OCI-M1 (cell line): ENCODE measurements at regions not wholly inside any gene's neighbourhood (a gene's known extent, or its start where the extent isn't known, plus 50 kb on each side); places are given as distances from the start of the nearest gene placed in this dataset.

Experiments used
- DNase-seq: peaks from one replicate; lab custom pipeline; 2025; lab: John Stamatoyannopoulos, UW

DNA sequence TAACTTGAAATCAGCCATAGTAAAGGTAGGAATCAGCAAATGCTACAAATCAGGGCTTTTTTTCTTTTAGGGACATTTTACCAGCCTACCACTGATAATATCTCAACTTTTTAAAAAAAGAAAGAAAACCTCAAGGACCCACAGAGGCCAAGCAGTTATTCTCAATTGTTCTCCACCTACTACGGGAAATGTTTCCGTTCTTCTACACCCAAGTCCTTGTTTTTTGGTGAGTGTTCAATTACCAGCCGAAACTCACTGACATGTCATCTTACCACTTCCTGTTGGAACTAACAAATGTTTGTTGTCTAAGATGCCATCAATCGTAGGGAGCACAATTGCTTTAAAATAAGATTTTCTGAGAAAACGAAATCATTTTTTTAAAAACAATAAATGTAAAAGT lies 50.2 kb upstream of the CDK1 start:
- DNase-seq = no peak

DNA sequence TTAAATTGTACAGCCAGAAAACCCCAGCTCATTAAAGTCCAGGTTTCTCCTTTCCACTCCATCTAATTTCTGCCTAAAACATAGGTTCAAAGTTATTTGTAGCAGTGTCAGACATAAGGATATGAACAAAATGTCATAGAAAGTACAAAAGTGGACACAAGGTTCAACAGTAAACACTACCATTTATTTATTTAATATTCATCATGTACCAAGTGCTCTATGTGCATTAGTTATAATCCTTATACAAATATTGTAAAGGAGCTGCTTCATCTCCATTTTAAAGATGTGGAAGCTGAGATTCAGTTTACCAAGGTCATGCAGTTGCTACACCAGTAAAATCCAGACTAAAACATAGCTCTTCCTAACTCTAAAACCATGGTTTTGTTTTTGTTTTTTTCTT lies 52.0 kb upstream of the CDK1 start:
- no peak for DNase-seq

DNA sequence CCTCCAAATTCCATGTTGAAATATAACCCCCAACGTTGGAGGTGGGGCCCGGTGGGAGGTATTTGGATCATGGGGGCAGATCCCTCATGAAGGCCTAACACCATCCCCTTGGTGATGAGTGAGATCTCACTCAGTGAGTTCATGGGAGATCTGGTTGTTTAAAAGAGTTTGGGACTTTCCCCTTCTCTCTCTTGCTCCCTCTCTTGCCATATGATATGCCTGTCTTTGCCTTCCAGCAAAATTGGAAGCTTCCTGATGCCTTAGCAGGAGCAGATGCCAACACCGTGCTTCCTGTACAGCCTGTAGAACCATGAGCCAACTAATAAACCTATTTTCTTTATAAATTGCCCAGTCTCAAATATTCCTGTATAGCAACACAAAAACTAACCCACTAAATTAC lies 55.7 kb upstream of the CDK1 start:
- no peak for DNase-seq

DNA sequence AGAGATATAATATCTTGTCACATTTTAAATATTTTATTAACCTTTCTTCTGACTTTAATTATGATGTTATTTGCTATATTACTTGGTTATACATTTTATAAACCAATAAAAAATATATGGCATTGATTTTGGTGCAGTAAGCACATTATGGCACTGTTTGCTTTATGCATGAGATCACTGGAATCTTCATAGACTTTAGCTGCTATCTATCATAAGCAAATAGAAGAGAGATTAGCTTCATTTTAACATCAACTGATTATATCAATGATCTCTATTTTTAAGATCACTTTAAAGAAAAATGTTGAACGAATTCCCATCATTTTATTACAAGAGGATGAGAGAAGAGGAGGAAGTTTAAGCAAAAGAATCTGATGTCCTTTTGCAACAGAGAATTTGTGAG lies 58.6 kb upstream of the CDK1 start:
- no peak for DNase-seq

DNA sequence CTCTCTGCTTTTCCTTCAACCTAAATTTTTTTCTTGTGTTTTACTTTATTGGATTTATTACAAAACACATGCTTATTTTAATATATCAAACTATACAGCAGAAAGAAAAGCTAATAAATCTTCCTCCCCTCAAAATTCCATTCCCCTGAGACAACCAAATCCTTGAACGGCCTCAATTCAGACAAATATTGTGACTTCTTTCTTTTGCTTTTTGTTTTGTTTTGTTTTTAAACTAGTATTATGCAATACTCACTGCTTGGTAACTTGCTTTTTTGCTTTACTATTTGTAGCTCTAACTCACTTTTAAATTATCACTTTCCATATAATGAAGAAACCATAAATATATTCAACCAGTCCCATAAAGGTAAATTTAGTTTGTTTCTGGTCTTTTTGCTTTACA lies 59.4 kb upstream of the CDK1 start:
- no peak for DNase-seq

DNA sequence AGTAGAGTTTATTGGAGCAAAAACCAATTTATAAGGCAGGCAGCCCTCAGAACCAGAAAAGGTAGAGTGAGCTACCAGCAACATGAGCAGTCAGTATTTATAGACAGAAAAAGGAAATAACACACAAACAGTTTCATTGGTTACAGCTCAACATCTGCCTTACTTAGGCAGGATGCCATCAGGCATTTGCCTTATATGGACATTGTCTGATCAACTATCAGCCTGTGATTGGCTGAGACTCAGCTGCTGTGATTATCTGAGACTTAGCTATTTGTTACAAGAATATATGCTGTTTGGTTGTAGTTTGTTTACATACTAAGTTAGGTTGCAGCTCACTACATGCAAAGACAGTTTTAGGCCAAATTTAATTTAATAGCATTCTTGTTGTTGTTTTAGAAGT lies 60.4 kb upstream of the CDK1 start:
- peak; percentile 27 for DNase-seq

DNA sequence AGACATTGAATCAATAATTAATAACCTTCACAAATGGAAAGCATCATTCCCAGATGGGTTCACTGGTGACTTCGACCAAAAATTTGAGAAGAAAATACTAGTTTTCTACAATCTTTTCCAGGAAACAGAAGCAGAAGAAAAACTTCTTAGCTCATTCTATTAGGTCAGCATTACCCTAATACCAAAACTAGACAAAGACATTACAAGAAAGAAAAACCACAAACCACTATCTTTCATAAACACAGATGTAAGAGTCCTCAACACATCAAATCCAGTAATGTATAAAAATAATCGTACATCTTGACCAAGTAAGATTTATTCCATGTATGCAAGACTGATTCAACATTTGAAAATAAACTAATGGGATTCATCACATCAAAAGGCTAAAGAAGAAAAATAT lies 64.0 kb upstream of the CDK1 start:
- DNase-seq = peak; percentile 36

DNA sequence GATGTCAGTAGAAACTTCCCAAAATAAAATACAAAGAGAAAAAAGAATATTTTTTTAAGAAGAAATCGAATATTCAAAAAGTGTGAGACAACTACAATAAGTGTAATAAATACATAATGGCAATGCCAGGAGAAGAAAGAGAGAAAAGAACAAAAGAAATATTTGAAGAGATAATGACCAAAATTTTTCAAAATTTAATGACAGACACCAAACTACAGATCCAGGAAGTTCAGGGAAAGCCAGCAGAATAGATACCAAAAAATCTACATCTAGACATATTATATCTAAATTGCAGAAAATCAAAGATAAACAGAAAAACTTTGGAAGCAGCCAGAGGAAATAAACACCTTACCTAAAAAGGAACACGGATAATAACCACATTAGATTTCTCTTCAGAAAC lies 66.8 kb upstream of the CDK1 start:
- no peak for DNase-seq

DNA sequence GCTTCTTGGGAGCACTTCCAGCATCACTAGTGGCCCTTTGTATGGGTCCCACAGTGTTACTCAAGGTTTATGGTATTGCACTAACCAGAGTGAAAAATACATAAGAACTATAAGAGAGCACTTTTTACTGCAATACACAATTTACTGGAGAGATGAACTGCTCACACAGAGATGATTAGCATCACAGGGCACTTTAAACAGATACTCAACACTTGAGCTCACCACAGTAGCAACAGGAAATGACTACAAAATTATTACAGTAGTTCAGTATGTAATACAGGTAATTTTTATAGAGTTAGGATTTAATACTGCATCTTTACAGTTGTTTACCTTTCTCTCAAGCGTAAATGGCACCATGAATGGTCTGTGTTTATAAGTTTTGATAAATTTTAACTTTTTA lies 68.2 kb upstream of the CDK1 start:
- DNase-seq = no peak

DNA sequence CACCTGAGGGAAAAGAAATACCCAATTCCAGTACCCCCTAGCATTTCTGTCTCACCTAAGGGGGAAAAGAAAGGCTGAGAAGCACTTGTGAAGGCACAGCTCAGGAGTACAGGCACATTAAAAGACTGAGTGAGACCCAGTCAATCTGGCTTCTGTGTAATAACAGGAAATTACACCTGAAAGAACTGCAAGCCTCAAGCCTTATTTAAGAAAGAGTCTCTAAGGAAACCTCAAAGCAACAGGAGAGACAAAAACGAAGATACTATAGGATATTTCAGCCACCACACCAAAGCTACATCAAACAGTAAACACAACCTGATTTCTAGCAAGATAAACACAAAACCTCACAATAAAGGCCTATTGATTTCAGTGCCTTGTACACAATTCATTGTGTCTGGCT lies 69.6 kb upstream of the CDK1 start:
- no peak for DNase-seq

DNA sequence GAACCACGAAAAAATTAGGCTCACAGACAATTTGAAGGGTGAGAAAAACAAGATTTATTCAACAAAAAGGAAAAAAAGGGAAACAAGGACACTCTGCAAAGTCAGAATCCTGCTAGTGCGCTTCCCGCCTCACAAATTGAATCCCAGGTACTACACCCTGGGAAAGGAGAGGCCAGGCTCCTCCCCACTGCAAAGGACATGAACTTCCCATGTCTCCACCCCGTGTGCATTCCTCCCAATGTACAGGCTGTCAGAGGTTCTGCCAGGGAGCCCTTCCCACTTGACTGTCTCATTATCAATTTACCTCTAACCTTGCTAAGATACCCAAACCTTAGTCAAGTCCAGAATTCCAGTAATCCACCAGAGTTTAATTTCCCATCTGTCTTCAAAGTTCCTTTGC lies 70.4 kb upstream of the CDK1 start:
- no peak for DNase-seq

DNA sequence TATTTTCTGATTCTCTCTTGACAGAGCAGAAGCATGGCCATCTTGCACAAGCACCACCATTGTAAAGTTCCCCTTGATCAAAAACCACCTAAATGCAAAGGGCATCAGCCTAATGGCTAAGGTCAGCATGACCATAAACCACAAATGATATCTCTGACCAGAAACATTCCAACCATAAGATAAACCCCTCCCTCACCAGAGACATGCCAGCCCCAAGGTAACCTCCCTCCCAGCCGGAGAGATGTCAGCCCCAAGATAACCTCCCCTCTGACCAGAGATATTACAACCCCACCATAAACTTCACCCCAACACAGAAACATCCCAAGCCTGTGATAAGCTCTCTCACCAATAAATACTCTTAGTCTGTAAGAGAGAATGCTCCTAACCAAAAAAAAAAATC lies 72.1 kb upstream of the CDK1 start:
- DNase-seq = peak; percentile 60

DNA sequence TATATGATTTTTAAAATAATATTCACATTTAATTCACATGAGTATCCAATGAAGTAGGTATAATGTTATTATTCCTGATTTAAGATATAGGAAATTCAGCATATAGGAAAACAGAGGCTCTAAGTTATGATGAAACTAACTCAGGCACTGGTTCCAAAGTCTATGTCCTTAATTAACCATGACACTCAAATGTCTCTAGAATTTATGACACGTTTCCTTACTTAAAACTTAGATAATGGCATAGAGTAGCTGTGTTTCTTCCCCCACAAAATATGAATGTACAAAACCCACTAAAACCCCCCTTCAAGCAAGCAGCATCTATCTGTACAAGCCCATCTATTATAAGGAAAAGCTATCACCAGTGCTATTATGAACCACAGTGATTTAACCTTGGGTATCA lies 72.9 kb upstream of the CDK1 start:
- DNase-seq = no peak

DNA sequence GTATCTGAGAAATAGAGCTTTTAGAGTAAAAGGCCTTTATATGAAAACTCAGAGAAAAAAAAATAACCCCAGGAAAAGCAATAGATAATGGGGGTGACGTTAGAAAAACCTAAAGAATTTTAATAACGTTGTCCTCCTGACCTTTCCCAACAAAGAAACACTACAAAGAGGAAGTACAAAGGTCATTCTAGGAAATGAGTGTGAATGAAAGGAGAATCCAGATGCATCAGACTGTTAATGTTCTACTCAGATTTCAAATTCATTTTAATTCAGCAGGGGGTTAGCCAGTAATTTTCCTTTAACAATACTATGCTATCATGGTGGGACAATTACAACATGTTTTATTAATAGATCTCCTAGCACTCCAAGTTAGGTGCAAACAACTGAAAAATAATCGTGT lies 73.8 kb upstream of the CDK1 start:
- peak; percentile 60 for DNase-seq

DNA sequence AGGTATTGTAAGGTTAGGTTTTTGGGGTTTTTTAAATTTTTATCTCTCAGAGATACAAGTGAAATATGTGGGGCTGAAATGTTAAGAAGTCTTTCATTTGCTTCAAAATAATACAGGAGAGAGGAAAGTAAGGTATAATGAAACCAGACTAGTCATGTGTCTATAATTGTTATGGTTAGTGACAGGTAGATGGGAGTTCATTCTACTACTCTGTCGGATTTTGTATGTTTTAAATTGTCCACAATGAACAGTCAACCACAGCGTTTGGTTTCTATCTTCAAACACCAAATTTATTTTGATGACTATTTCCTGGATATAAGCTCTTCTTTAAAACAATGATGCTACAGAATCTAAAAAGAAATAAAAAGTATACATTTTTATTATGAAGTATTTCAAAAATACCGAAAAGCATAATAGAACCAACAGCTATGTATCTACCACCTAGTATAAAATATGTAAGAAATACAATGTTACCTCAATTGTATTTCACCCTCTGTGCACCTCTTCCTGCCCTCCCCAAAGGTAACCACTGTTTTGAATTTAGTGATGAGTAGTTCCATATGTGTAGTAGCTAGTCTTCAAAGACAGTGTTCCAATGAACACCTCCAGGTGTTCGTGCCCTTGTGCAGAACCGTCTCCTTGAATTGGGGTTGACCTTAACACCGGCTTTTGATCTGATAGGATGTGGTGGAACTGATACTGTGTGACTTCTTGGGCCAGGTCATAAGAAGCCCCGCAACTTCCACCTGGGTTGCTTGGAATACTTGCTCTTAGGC lies 74.8 kb upstream of the CDK1 start:
- DNase-seq = no peak

DNA sequence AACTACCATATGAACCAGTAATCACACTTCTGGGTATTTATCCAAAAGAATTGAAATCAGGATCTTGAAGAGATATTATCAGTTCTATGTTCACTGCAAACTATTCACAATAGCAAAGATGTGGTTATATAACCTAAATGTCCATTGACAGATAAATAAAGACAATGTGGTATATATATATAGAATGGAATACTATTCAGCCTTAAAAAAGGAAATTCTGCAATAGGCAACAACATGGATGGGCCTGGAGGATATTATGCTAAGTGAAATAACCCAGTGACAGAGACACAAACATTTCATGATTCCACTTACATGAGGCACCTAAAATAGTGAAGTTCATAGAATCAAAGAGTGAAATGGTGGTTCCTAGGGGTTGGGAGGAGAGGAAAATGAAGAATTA lies 90.6 kb upstream of the CDK1 start:
- no peak for DNase-seq

DNA sequence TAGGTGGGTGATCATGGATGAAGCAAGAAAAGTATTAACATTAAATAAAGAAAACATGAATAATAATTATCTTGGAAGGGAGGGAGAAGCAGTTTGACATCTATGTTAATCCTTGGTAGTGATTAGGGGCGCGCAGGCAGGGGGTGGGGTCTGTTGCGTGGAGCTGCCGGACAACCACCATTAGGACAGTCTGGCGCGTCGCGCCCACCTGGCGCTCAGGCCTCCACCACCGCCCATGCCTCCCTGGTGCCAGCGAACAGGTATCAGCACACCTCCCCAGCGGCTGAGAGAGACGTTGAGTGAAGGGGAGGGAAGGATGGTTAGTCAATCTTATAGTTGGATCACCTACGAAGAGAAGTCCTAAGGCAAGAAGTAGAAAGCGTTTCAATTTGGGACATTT lies 94.2 kb upstream of the CDK1 start:
- no peak for DNase-seq

DNA sequence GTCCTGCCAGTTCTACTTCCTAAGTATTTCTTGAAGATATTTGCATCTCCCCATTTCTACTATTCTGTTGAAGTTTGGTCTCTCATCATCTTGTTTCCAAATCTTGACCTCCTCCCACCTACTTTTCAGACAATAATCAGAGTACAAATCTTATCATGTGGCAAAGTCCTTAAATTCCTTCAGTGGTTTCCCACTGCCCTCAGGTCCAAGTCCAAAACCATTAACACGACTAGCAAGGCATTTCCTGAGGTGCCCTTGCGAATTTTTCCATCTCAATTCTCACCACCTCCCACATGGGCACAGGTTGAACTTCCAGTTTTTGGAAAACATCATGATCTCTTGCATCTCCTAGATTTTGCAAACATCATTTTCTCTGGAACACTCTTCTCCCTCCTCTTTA lies 97.2 kb upstream of the CDK1 start:
- DNase-seq = no peak

DNA sequence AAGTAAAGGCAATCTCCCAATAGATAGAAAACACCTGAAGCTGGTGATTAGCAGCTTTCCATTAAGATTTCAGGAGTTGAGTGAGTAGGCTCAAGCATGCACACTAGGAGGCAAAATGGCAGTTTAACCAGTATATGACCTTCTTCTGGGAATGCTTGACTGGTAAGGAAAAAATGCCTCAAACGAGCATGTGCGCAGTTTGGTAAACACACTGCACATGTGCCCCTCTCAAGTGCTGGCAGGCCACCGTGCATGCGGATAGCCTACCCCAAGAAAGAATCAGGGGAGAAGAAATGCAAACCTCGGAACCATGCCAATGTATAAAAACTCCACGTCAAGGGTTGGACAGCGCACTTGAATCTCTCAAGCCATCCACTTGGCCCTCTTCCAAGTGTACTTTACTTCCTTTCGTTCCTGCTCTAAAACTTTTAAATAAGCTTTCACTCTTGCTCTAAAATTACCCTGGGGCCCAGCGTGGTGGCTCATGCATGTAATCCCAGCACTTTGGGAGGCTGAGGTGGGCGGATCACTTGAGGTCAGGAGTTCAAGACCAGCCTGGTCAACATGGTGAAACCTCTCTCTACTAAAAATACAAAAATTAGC lies 98.8 kb upstream of the CDK1 start:
- no peak for DNase-seq

DNA sequence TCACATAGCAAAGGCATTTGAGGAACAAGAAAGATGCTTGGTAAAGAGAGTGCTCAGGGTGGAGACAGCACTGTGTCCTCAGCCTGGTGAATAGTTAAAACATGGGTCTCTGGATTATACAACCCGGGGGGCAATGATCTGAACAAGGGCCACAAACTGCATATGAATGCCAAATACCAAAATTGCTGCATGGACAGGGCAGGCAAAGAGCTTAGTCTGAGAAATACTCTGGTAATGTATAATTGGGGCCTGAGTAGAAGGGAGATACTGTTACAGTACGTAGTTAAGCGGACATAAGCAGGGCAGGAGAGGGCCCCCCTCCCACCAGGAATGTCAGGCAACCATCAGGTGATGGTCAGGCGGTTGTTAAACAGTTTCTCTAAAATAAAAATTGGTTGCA lies 99.3 kb upstream of the CDK1 start:
- no peak for DNase-seq

DNA sequence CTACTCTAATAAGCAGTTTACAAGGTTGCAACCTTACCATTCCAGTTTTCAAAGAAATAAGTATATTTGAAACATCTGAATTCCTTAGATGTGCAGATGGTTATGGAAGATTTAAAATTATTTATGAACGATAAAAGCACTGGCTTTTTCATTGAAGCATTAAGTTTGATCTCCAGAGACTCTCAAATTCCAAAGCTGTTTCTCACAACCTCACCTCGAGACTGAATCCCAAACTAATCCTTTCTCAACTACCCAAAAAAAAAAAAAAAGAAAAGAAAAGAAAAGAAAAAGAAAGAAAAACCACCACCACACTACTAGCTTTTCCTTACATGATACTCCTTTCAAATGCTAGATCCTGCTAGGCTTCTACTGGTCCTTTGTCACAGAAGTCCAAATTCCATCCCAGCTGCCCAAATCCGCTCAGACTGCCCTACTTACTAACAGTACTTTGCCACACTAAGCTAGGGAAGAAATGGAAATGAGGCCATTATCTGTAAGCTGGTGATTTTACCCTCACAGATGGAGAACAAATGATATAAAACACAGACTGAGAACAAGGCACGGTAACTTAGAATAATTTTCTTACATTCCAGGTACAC lies 100.6 kb upstream of the CDK1 start:
- no peak for DNase-seq

DNA sequence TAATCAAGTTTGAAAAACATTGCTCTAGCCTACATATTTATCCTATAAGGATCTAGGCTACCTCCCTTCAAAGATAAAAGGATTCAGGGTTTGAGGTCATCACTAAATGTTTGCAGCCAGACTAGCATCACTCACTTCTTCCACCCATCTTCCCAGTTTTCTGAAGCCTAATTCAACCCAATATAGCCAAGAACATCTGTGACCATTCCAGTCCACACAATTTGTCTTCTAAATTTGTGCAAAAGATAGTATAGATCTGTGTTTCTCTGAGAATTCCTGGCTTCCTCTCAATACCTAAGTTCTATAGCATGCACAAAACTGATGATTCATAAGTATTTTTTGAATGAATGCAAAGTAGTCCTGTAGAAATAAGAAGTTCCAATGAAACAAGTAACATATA lies 103.0 kb upstream of the CDK1 start:
- DNase-seq = no peak

DNA sequence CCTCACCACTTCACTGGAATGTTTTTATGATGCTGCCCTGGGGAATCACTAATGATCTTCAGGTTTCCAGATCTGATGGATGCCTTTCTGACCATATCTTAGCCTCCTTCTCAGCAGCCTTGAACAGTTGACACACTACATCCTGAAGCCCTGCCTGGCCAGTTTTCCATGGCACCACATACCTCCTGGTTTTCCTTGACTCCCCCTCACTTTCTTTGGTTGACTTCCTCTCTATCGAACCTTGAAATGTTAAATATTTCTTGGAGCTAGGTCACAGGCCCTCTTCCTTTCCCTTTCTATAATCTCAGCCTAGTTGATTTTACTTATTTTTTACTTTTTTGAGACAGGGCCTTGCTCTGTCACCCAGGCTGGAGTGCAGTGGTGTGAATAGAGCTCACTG lies 108.8 kb upstream of the CDK1 start:
- DNase-seq = no peak

DNA sequence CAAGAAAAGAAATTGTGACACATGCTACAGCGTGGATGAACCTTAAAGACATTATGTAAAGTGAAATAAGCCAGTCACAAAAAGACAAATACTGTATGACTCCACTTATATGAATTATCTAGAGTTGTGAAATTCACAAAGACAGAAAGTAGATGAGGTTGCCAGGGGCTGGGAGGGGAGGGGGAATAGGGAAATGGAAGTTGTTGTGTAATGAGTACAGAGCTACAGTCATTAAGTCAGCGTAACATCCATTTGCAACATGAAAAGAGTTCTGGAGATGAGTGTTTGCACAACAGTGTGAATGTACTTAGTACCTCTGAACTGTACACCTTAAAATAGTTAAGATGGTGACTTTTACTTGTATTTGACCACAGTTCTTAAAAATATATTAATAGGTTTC lies 112.1 kb upstream of the CDK1 start:
- peak; percentile 42 for DNase-seq
